ENCODE measurements at regions not wholly inside any gene's neighbourhood (a gene's known extent, or its start where the extent isn't known, plus 50 kb on each side); places are given as distances from the start of the nearest gene placed in this dataset.
A peak's percentile ranks its signal among the peaks of the same experiment; 100 is the strongest.

DNA sequence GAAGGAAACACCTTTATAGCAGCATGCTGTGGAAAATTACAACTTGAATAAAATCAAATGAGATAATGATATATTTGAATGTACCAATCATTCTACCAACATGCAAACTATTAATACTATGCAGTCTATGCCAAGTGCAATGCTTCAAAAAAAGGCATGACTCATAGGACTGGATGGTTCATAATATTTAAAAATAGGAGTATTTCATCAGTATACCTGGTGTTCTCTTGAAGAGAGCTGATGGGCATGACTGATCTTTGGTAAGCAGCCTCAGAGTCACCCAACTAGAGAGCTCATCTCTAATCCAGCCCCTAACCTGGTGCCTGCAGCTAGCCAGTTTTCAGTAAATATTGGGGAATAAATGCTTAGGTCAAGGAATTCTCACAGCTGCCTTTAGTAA lies 434.7 kb upstream of the ARRDC4 start:
- DNase-seq = no peak

DNA sequence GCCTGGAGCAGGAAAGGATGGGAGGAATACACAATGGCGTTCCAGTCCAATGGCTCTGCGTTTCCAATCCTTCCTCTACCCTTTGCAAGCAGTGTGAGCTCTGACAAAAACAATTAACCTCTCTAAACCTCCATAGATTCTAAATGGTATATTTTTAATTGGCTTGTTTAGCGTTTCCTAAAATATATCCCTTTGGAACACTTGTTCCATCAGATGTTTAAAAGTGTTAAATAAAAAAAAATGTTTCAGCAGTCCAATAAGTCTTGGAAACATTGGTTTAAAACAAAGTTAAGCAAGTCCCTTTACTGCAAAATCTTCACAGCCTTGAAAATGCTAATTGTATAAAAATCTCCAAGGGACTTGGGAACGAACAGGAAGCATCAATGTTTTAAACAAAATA lies 432.3 kb upstream of the ARRDC4 start:
- no peak for DNase-seq

- DNase-seq = no peak
These were observed 414.7 kb upstream of the ARRDC4 start for GRCh38 chr15:97545799-97546198.

DNA sequence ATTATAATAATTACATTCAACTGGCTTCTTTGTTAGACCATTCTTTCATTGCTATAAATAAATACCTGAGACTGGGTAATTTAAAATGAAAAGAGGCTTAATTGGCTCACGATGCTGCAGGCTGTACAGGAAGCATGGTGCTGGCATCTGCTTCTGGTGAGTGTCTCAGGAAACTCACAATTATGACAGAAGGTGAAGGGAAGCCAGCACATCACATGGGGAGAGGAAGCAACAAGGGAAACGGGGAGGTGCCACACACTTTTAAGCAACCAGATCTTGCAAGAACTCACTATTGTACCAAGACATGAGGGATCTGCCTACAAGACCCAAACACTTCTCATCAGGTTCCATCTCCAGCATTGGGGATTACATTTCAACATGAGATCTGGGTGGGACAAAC lies 413.1 kb upstream of the ARRDC4 start:
- DNase-seq = no peak

- DNase-seq = no peak
These were observed 399.0 kb upstream of the ARRDC4 start for GRCh38 chr15:97561529-97561928.

- no peak for DNase-seq
These were observed 397.0 kb upstream of the ARRDC4 start for GRCh38 chr15:97563516-97563915.

DNA sequence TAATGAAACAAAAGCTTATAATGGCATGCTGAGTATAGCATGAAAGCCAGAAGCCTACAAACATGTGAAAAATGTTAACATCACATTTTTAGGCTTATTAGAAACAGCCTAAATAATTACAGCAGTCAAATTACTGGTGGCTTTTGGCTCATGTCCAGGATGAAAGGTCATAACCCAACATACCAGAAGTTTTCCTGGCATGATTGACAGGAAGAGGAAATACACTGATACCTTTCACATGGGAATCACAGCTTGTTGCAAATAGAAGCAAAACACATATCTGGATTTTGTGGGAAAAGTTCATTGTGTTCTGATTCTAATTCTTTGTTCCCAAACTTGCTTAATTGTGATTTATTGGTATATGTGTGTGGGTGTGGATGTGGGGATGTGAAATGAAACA lies 393.5 kb upstream of the ARRDC4 start:
- no peak for DNase-seq

- no peak for DNase-seq
These were observed 393.1 kb upstream of the ARRDC4 start for GRCh38 chr15:97567411-97567810.

GRCh38 chr15:97576929-97577645 lies 383.4 kb upstream of the ARRDC4 start:
- DNase-seq = no peak

- no peak for DNase-seq
These were observed 375.1 kb upstream of the ARRDC4 start for GRCh38 chr15:97585408-97585807.

DNA sequence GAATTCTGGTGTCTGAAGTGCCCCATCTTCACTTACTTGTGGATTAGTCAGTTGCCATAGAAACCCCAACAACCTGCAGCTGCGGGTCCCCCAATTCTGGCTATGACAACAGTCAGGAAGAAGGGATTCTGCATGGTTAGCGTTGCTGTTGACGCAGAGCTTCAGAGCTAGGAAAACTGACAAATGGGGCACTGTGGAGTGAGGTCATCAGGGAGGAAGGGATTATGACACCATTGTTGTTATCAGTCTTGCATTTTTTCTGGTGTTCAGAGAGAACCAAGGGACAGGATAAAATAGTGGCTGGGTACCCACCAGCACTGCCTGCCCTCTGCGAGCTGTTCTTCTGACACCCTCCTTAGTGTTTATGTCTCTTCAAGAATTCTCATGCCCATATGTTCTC lies 367.7 kb upstream of the ARRDC4 start:
- DNase-seq = peak; percentile 34

GRCh38 chr15:97597801-97598200 lies 362.7 kb upstream of the ARRDC4 start:
- DNase-seq = peak; percentile 47

GRCh38 chr15:97598353-97598798 lies 362.1 kb upstream of the ARRDC4 start:
- DNase-seq = peak; percentile 70

GRCh38 chr15:97600190-97600589 lies 360.3 kb upstream of the ARRDC4 start:
- DNase-seq = no peak

DNA sequence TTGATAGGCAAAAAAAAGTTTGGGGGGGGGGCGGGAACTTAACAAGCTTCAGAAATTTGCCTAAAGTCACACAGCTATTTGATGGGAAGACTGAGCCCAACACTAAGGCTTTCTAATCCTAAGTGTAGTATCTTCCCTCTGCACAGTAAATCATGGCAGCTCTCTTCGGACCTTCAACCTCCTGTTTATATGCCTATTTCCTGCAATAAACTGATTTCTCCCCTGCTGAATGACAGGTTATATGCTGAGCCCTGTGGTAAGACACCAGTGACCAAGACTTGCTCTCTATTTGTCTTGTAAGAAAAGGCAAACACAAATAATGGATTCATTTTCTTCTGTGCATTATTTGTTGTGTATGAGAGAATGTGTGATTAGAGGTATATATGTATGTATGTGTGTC lies 355.8 kb upstream of the ARRDC4 start:
- no peak for DNase-seq

DNA sequence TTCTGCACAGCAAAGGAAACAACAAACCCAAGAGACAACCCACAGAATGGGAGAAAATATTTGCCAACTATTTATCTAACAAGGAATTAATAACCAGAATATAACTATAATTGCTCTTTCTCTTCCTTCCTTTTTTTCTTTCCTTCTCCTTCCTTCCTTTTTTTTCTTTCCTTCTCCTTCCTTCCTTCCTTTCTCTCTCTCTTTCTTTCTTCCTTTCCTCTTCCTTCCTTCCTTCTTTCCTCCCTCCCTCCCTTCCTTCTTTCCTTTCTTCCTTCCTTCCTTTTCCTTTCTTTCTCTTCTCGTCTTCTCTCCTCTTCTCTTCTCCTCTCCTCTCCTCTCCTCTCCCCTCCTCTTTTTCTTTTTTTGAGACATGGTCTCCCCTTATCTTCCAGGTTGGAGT lies 345.4 kb upstream of the ARRDC4 start:
- DNase-seq = no peak

DNA sequence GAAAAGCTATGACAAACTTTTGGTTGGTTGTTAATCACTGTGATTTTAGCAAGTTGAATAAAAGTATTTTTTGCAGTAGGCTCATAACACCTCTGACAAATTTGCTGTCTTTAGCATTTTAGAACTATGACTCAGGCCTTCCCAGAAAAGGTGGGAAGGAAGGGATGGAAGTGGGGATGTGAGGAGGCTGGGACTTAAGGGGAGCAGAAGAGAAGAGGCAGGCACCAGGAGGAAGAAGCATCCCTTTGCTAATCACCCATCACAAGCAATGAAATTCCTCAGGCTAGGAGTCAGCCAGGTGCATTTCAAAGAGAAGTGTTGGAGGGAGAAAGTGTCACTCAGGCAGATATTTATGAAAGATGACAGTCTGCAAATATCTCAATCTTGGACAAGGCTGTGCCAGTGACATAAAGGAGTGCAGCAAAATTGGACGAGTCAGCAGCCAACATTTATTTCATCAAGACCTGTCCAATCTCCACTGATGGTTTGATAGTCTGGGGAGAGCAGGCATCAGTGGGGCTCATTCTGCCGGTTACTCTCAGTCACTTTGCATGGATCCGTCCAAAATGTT lies 337.3 kb upstream of the ARRDC4 start:
- no peak for DNase-seq

- DNase-seq = no peak
These were observed 332.9 kb upstream of the ARRDC4 start for GRCh38 chr15:97627634-97628033.

GRCh38 chr15:97645758-97646157 lies 314.7 kb upstream of the ARRDC4 start:
- no peak for DNase-seq

GRCh38 chr15:97648728-97649127 lies 311.8 kb upstream of the ARRDC4 start:
- DNase-seq = no peak

- DNase-seq = no peak
These were observed 308.5 kb upstream of the ARRDC4 start for GRCh38 chr15:97652041-97652440.

GRCh38 chr15:97652700-97653167 lies 307.8 kb upstream of the ARRDC4 start:
- DNase-seq = peak; percentile 55

DNA sequence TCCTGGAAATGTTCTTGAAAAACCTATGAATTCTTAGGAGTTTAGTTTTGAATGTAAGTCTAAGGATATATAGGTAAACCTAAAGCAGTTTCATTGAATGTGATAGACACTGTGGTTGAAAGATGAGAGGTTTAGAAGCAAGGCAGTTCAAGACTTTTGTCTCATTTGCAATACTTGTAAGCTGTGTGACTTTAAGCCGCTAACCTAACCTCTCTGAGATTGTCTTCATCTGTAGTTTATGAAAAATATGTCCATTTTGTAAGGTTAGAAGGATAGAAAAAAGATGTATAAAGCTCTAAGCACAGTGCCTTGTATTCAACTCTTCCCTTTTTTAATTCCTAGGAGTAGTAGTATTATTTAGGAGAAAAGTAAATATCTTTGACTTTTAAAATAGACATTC lies 306.6 kb upstream of the ARRDC4 start:
- no peak for DNase-seq

DNA sequence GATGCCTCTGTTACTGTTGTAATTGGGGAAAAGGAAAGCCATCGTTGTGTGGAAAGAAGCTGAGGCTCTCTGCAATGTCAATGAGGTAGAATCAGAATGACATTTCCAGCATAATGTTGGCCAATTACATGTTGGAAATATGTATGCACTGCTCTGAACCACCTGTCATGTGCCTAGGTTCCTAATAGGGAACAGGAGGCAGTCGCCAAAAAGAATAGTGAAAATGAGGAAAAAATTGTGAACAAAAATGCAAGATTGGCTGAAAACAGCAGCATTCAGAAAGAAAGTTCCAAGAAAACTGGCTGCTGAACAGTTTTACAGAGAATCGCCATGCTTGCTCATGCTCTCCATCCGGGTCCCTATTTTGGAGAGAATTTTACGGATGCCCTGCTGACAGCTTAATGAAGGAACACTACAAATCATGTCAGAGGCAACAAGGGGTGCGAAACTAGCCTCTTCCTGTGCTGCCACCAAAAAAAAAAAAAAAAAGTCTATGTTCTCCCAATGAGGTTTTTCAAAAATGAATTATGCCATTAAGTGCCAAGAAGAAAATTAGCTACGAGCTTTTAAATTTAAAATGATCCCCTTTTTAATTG lies 305.9 kb upstream of the ARRDC4 start:
- DNase-seq = no peak

Data from NCI-H524 treated with DMSO at 0.1 percent for 48 hours (cell line).